Hepatic stellate cell (primary cell): ENCODE measurements at regions not wholly inside any gene's neighbourhood (a gene's known extent, or its start where the extent isn't known, plus 50 kb on each side); places are given as distances from the start of the nearest gene placed in this dataset.
"Not testable (repeated sequence)": the region's sequence is repeated elsewhere in the genome, so short reads cannot be mapped to it uniquely, and the experiment has no call there.

Source experiments
- DNase-seq: peaks from one replicate; pipeline ENCODE4 v3.0.0; 2011; ENCODE audit warnings: low spot score

DNA sequence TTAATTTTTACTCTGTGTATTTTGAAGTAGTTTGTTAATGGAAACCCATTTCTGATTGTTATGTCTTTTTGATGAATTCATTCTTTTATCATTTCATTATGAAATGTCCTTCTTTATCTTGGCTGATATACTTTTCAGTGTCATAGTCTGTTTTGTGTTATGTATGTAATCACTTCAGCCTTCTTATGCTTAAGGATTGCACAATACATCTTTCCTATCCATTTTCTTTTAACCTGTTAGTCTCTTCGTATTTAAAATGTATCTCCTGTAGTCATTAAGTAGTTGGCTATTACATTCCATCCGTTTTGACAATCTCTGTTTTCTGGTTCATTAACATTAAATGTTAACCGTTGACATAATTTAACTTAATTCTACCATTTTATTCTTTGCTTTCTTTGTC is 344.6 kb upstream of the CTNND2 start:
- no peak for DNase-seq

DNA sequence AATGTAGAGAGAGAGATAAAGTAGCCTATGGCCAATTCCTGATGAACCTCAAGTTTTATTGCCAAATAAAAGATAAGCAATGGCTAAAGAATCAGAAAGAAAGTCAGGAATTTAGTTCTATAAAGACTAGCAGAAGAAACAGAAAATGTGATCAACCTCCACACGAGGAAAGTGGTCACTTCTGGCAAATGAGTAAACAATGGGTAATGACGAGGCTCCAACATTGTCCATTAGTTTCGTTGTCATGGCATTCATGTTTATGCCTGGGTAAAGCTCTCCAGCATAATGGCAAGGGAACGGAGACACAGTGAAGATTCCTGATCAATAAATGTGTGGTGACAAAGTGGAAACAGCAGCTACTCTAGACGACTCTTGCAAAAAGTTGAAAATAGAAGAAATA is 341.8 kb upstream of the CTNND2 start:
- no peak for DNase-seq

DNA sequence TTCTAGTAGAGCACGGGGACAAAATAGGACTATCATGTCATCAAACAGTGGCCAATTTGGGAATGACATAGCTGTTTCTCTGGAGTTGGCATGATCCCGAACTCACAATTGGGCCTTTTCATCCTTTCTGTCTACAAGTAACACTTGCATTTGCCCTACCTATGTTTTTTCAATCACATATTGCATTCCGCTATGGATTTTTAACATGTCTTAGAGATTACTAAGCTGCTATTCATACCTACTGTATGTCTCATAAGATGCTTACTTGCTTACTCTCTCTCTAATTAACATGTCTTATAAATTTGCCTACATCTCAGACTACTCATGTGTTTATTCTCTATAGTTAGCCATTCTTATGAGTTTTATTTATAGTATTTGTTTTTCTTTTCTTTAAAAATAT is 341.2 kb upstream of the CTNND2 start:
- no peak for DNase-seq

DNA sequence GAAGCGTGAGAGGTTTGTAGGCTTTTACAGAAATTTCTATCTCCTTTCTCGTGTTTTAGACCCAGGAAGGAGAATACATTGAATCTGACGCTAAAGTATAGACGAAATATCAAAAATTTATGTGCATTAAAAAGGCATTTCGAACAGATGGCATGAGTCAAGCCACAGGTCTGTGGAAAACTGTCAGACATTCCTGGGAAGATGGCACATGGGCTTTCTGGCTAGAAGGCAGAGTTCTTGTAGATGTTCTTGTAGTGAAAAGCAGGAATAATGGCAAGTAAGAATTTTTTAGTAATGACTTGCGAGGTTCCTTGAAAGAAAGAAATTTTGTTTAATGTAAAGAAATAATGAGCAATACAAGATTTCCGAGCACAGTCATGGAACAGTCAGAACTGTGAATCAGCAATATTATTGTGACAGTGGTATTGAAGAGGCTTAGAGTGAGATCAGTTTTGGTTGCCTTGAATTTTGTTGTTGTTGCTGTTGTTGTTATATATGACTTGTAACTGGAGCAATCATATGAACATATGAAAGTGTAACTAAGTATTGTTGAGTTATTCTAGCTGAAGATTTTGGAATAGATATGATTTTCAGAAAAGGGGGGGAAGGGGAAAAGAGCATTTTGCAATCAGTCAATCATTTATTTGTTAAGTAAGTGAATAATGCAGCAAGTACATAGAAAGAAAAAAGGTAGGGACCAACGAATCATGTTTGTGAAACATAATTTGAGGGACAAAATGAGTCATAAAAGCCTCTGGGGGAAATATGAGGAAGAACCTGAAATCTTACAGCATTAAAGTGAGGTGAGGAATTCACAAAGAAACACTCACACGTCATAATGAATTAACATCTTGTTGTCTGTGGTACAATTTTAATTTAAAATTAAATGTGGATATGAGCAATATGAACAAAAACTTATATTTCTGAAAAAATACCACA is 339.0 kb upstream of the CTNND2 start:
- no peak for DNase-seq

DNA sequence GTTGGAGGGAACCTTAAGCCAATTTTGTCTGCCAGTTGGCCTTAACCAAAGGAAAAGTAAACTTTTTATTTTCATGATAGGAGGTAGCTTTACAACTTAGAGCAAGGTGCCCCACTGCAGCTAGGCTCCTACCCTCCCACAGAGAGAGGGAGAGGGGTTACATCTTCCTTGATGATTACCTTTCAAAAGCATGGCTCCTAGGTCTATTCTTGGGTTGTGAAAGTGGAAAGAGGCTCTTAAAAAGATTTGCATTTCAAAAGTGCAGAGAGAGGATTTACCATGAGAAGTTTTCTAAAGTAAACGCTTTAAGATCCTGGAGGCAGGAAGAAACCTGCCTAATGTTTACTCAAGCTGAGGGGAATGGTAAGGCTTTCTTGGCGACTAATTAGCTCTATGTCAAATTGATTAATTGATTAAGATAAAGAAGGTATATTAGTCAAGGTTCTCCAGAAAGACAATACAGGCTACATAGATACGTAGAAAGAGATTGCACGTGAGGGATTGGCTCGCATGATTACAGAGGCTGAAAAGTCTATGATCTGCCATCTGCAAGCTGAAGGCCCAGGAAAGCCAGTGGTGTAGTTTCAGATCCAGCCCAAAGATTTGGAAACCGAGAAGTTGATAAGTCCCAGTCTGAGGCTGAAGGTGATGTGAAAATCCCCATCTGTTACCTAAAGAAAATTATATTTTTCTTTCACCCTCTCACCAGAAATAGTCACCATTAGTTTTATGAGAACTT is 333.8 kb upstream of the CTNND2 start:
- DNase-seq, result no peak

DNA sequence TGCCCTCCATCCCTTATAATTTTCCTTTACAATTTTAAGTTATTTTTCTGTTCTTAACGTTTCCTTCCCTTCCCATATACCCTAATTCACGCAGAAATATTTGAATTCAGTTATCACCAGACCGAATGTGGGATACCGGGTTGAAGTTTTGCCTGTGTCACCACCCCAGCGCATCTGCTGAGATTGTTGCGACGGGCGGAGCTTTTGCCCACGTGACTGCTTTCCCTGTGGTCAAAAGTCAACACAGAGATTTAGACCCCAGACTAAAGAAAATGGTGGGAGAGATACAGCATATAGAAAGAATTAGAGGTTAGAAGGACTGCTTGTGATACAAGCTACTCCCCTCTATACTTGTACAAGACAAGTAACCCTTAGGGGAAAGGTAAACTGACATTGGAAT is 326.4 kb upstream of the CTNND2 start:
- DNase-seq, result no peak

DNA sequence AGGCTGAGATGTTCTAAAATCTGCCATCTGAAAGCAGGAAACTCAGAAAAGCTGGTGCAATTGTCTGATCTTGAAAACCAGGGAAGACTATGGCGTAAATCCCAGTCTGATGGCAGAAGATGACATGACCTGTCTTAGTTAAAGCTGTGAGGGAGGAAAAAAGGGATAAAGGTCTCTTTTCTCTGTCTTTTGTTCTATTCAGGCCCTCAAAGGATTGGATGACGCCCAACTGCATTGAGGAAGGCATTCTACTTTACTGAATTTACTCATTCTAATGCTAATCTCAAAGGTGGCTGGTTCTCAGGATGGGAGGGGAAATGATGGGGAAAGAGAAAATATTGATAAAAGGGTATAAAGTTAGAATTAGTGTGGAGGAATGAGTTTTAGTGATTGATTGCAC is 312.8 kb upstream of the CTNND2 start:
- no peak for DNase-seq

DNA sequence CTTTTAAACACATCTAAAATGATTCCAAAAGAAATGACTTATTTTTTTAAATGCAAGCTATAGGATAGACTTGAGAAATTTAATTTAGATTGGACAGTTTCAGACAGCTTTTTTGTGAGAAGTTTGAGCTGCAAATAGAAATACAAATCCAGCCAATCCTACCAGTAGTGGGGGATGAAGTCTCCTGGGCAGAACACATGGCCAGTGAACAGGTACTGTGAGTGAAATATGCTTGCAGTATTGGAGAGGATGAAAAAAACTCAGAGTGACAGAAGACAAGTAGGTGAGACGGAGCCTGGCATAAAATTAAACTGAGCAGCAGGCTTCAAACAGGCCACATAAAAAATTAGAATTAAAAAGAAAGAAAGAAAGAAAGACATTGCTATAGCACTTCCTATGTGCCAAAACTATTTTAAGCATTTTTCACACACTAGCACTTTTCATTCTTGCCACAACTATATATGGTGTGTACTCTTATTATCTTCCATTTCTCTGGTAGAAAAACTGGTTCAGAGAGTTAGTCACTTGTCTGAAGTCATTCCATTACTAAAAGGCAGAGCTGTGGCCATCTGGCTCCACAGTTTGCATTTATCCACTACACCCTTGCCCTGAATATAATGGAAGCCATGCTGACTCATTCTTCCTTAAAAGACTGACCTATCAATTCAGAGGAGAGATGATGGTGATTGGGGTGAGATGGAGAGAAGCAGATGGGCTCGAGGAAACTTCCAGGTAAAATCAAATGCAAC is 310.2 kb upstream of the CTNND2 start:
- no peak for DNase-seq

DNA sequence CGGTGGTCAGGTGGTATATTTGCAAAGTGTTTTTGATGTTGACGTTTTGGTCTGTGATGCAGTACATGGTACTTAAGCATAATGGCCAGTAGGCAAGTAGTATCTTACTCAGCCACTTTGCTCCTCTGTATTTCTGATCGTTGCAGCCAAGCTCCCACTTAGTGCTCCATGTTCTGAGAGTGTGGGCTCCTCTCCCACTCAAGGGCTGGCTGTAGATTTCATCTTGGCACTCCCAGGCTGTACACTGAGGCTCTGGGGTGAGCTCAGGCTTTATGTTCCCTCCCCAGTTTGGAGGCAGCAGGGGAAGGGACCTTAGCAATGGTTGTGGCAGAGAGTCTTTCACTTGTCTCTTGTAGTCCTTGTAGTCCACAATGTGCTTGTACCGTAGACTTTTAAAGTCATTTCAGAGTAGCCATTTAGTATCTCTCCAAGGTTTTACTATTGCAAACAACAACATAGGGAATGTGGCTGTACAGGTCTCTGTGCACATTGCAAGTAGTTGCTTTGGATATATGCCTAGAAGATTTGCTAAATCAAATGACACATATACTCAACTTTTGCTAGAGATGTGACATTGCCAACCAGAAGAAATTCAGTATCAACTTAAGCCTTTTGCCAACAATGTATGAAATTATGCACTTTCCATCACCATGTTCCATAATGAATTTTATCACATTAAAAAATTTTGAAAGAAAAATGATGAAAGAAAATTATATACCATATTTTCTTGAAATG is 304.3 kb upstream of the CTNND2 start:
- no peak for DNase-seq

DNA sequence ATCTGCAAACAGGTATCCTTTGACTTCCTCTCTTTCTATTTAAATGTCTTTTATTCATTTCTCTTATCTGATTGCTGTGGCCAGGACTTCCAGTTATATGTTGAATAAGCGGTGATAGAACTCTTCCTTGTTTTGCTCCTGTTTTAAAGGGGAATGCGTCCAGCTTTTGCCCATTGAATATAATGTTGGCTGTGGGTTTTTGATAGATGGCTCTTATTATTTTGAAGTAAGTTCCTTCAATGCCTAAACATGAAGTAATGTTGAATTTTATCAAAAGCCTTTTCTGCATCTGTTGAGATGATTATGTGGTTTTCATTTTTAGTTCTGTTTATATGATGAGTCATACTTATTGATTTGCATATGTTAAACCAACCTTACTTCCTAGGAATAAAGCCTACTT is 300.5 kb upstream of the CTNND2 start:
- no peak for DNase-seq

DNA sequence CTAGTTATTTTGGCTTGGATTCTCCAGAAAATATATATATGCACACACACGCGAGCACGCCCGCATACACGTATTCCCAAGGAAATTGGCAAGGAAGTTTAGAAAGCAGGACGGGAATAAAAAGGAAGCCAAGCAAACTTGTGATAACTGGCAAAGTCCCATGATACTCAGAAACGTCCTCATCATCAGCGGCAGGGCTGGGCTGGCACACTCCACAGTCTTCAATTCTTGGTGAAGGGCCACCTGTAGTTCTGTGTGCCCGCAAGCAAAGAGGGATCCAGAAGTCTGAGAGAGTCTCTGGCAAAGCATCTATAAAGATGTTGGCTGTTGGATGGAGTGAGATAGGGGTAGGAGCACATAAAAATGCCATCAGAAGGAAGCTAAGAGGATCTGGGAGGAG is 289.3 kb upstream of the CTNND2 start:
- no peak for DNase-seq

DNA sequence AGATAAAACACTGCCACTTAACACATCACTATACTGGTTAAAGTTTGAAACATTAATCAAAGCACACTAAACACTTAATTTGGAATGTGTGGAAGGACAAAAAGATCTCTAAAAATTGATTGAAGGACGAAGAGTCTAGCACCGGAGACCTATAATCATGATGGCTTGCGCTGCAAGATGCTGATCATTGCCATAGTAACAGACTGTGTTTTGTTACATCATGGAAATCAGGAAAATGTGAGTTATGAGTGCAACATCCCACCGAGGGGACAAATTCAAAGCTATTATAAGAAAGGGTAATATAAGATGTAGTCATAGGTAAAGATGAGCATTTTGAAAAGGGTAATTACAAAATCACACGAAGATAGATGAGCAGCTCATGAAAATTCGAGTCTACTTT is 278.8 kb upstream of the CTNND2 start:
- no peak for DNase-seq

DNA sequence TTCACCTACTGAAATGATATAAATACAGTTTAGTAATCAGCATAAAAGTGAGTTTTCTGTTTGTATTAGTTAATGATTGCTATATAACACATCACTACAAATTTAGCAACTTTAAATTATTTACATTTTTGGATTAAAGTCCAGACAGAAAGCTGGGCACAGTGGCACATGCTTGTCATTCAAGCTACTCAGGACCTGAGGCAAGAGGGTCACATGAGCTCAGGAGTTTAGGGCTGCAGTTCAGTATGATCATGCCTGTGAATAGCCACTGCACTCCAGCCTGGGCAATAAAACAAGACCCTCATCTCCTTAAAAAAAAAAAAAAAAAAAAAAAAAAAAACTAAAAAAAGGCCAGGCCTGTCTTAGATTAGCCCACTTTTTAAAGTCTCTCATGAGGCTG is 273.6 kb upstream of the CTNND2 start:
- no peak for DNase-seq

DNA sequence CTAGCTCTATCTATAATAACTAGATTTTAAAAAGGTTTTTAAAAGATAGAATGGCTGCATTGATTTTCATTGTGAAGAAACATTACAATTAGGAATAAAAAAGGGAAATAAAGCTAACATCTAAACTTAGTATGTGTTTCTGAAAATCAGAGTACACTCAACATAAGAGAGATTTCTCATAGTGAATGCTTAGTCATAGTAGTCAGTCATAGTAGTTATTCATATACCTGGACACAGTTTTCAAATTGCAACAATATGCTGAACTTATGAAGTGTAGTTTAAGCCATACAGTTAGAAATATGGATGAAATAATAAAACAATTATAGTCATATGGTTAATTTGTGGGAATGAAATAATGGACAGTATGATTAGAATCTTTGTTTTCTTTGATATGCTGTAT is 273.0 kb upstream of the CTNND2 start:
- DNase-seq, result no peak

DNA sequence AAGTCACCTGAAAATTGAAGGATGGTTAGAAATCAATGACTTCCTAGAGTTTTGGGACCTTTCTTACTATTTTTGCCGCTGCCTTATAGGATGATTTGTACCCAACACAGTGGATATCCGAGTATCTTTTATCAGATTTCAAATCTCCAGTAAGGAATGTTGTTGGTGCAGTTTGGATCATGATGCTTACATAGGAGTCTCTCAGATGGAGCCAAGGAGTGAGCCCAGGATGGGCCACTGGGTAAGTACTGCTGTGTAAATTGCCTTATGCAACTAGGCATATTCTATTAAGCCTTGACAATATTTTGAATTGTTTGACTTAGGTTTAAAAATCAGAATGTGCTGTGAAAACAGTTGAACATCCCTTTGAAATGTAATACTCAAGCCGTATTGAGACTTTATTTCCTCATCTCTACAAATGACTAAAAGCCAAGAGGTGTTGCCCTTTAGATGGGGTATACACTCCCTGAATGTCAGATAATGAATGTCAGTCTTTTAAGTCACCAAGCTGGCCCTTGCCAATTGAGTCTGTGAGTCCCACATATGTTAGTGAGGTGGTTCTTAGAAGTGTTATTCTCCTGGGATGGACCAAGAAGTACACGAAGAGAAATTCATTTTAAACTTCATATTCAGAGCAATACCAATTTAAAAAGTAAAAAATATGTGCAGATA is 271.8 kb upstream of the CTNND2 start:
- no peak for DNase-seq

DNA sequence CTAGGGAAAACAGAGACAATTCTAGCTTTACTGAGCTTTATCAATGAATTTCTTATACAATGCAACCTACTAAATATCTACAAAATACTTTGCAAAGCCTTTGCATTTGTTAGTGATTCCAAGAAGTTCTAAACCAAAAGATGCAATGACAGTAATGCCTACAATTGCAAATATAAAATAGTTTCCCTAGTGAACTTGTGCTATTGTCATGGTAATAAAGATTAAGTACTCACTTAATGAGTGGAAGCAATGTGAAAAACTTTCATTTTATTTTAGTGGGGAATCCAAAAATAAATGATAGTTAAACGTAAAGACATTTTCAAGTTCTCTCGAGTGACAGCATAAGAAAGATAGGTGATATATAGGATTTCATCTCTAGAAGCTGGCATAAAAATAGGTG is 270.5 kb upstream of the CTNND2 start:
- DNase-seq, result no peak

DNA sequence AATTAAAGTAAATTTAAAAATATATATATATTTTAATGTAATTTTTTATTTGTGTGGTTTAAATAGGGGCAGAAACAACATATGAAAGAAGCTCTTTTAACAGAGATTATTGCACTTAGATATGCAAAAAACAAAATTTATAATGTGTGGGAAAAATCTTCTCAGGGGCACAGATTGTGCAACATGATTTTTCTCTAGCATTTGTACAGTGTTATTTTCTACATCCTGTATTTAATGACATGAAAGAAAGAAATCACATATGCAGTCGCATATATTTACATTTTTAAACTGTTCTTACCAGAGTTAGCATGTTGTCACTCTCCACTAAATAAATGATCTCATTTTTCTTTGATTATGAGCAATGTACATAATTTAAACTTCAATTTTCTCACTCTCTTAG is 265.3 kb upstream of the CTNND2 start:
- no peak for DNase-seq

DNA sequence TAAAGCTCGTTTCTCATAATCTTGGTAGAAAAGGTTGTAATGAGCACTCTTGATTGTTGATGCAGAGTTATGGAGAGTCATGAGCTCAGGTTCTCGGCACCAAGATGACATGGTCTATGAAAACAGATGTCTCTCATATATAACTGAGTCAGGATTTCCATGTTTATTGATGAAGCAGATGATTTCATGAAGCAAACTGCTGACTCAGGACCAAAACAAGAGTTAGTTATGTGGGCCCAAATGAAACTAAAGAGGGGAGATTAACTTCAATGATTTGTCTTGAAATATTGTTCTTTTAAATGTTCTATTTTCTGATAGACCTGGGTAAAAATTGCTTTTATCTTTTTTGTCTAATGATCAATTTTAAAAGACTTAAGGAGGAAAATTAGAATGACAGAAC is 258.6 kb upstream of the CTNND2 start:
- DNase-seq, result no peak

DNA sequence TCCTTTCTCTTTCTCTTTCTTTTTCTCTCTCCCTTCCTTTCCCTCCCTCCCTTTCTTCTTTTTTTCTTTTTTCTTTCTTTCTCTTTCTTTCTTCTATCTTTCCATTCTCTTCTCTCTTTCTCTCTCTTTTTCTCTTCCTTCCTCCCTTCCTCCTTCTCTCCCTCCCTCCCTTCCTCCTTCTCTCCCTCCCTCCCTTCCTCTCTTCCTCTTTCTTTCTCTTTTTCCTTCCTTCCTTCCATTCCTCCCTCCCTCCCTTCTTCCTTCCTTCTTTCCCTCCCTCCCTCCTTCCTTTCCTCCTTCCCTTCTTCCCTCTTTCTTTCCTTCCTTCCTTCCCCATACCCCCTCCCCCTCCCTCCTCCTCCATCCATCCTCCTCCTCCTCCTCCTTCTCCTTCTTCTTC is 243.3 kb upstream of the CTNND2 start:
- no peak for DNase-seq

DNA sequence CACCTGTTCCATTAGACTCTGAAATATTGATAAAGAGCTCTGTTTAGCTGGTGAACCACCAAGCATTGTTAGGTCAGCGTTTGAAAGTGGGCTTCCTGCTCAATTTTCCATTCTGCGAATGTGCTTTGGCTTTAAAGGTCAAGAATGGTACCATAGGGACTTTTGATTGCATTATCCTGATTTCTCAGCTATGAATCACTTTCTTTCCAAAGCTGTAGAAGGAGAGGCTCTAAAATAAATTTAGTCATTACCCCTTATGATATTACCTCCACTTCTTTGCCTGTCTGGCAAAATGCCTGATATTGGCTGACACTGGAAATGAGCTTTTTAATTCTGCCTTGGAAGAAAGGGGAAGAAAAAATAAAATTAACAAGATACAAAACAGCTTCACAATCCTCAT is 237.2 kb upstream of the CTNND2 start:
- DNase-seq, result no peak

DNA sequence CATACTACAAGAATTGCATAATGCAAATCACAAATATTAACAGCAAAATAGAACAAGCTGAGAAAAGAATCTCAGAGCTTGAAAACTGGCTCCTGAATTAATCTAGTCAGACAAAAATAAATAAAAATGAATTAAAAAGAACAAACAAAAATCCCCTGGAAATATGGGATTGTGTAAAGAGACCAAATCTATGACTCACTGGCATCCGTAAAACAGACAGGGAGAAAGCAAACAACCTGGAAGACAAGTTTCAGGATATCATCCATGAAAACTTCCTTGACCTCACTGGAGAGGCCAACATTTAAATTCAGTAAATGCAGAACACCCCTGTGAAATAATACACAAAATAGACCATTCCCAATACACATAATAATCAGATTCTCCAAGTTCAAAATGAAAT is 229.3 kb upstream of the CTNND2 start:
- no peak for DNase-seq

DNA sequence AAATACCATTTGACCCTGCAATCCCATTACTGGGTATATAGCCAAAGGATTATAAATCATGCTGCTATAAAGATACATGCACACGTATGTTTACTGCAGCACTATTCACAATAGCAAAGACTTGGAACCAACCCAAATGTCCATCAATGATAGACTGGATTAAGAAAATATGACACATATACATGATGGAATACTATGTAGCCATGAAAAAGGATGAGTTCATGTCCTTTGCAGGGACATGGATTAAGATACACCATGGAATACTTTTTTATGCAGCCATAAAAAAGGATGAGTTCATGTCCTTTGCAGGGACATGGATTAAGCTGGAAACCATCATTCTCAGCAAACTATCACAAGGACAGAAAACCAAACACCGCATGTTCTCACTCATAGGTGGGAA is 226.8 kb upstream of the CTNND2 start:
- DNase-seq, result not testable (repeated sequence)
